ENCODE measurements at regions not wholly inside any gene's neighbourhood (a gene's known extent, or its start where the extent isn't known, plus 50 kb on each side); places are given as distances from the start of the nearest gene placed in this dataset.

DNA sequence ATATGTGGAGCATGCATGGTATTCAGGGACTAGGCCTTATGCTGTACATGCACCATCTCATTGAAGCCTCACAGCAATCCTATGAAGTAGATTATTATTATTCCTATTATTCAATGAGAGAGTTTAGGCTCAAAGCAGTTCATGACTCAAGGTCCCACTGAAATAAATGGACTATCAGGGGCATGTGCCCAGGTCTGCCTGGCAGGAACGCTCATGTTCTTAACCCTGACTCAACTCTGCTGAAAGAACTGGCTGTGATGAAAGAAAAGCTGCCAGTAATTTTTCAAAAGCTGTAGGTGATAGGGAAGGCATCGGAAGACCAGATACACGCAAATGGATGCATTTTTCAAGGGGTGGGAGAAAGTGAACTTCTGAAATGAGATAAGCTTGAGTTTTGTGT, 243.4 kb downstream of the PTTG2 start:
- H2BK20ac ChIP-seq (ENCODE audit: low read length) = no peak overlapping the region
- H4K8ac ChIP-seq (ENCODE audit: extremely low read depth, insufficient read depth, low read length) = no peak overlapping the region
- no peak for DNase-seq (ENCODE audit: low read depth in 1 of 2, low spot score in 2 of 2)
- H2AK5ac ChIP-seq (ENCODE audit: low read depth, low read length) = no peak overlapping the region
- no peak overlapping the region for H3K56ac ChIP-seq (replicated peaks; ENCODE audit: insufficient read length, low read depth, low read length)
- no peak overlapping the region for H3K27ac ChIP-seq (ENCODE audit: low read depth, low read length)
- H3K27me3 ChIP-seq (replicated peaks in 1 of 4; ENCODE audit: control insufficient read depth in 3 of 4, extremely low read depth in 1 of 4, insufficient read depth in 3 of 4, low read length in 3 of 4) = no peaks in the 10 kb centered on the region
- H4K91ac ChIP-seq (replicated peaks; ENCODE audit: insufficient read length, low read length) = no peak overlapping the region
- H2BK120ac ChIP-seq (replicated peaks; ENCODE audit: low read depth, low read length) = no peak overlapping the region
- H3K36me3 ChIP-seq (ENCODE audit: control insufficient read depth in 2 of 4, insufficient read depth in 4 of 4, low read length in 3 of 4) = no peaks in the 10 kb centered on the region
- H4K20me1 ChIP-seq (replicated peaks in 1 of 2; ENCODE audit: control insufficient read depth in 1 of 2, insufficient read depth in 2 of 2, low read length in 2 of 2) = no peaks in the 10 kb centered on the region
- no peak overlapping the region for H3K23ac ChIP-seq (ENCODE audit: insufficient read length)
- CTCF ChIA-PET (ENCODE audit: partially characterized antibody) = interaction anchor here (0.7 kb wide), 1 partner anchor 100 kb away, joined by 3 read pairs; no protein-coding TSS in a partner anchor
- H2BK5ac ChIP-seq (ENCODE audit: low read depth, low read length) = no peak overlapping the region
- POLR2A ChIA-PET (ENCODE audit: partially characterized antibody) = no interaction called here
- H3K4me1 ChIP-seq (replicated peaks in 1 of 4; ENCODE audit: control insufficient read depth in 3 of 4, insufficient read depth in 4 of 4, low read length in 3 of 4) = no peaks in the 10 kb centered on the region
- H2BK12ac ChIP-seq (ENCODE audit: low read depth, low read length) = no peak overlapping the region
- no peaks in the 10 kb centered on the region for H3K79me2 ChIP-seq (ENCODE audit: control insufficient read depth in 1 of 2, insufficient read depth in 2 of 2, low read length in 2 of 2)
- no peaks in the 10 kb centered on the region for H3K9me3 ChIP-seq (ENCODE audit: insufficient read depth in 2 of 2, low read depth in 1 of 2, low read length in 1 of 2)
- FAIRE-seq = no peak
- no peak overlapping the region for H3K4ac ChIP-seq (replicated peaks; ENCODE audit: insufficient read length, low read depth, low read length)
- no peak overlapping the region for H3K18ac ChIP-seq (ENCODE audit: extremely low read depth, low read length)
- H4K5ac ChIP-seq (ENCODE audit: insufficient read length, low read depth, low read length) = no peak overlapping the region
- H3K4me3 ChIP-seq (ENCODE audit: extremely low read depth in 1 of 4, insufficient read depth in 2 of 4, low read depth in 3 of 4, low read length in 4 of 4) = no peak overlapping the region
- 45% methylated on average over 3 of the region's 3 CpGs; no CpG with 5 or more reads in 1 of the 2 experiments for WGBS, 2 experiments (ENCODE audit: extremely low coverage in 1 of 2, insufficient coverage in 1 of 2, insufficient read length in 1 of 2, insufficient replicate concordance in 2 of 2, low coverage in 1 of 2, low lambda C conversion rate in 2 of 2, missing lambda C conversion rate in 1 of 2)
- no peak overlapping the region for H3K14ac ChIP-seq (ENCODE audit: insufficient read length)
- H3K9ac ChIP-seq (replicated peaks in 1 of 4; ENCODE audit: extremely low read depth in 1 of 4, low read depth in 3 of 4, low read length in 3 of 4) = no peak overlapping the region
- H3K4me2 ChIP-seq (ENCODE audit: insufficient read depth in 1 of 2, low read depth in 2 of 2, low read length in 2 of 2) = no peak overlapping the region
- H3K23me2 ChIP-seq (ENCODE audit: low read depth, low read length) = peaks cover under 1% of the 10 kb centered on the region; the same call in 1 of the 2 replicates
- H2BK15ac ChIP-seq (ENCODE audit: low read length) = no peak overlapping the region
- no peak overlapping the region for H2AFZ ChIP-seq (ENCODE audit: low read length)
- H3K79me1 ChIP-seq (ENCODE audit: low read depth, low read length) = no peaks in the 10 kb centered on the region
- no peak for TF ChIP-seq EZH2 (IDR thresholded peaks at IDR 0.05; ENCODE audit: low read depth, low read length, severe bottlenecking)
- TF ChIP-seq CBX5 (IDR thresholded peaks at IDR 0.05; ENCODE audit: low read depth, low read length) = no peak
- no peak for TF ChIP-seq PHF8 (conservative IDR thresholded peaks at IDR 0.05; ENCODE audit: low read depth, low read length)
- no peak for TF ChIP-seq RNF2 (IDR thresholded peaks at IDR 0.05; ENCODE audit: borderline replicate concordance, low read depth, low read length, missing control alignments, poor library complexity, severe bottlenecking)
- no peak for TF ChIP-seq SAP30 (IDR thresholded peaks at IDR 0.05; ENCODE audit: insufficient read depth, insufficient replicate concordance, low read length)
